ENCODE measurements at regions not wholly inside any gene's neighbourhood (a gene's known extent, or its start where the extent isn't known, plus 50 kb on each side); places are given as distances from the start of the nearest gene placed in this dataset.

DNA sequence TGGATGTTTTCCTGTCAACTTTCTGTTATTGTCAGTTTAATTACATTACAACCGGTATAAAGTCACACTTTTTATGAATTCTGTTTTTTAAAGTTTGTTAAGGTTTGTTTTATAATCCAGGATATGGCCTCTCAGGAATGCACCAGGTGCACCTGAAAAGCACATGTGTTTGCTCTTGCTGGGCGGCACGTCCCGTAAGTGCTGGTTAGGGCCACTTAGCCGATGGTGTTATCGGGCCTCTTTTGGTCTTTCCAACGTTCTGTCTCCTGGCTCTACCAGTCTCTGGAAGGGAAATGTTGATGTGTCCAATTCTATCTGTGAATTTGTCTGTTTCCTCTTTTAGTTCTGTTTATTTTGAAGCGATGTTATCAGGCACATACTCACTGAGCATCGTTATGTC, 695.7 kb downstream of the BRD1 start:
- no peaks in the 10 kb centered on the region for H3K36me3 Mint-ChIP-seq (ENCODE audit: low read depth)
- no peaks in the 10 kb centered on the region for H3K9me3 Mint-ChIP-seq
- POLR2A ChIA-PET, result no interaction called here
- no peaks in the 10 kb centered on the region for H3K4me1 Mint-ChIP-seq
- no peak for DNase-seq
- H3K27ac Mint-ChIP-seq, result no peak overlapping the region
- H3K4me3 Mint-ChIP-seq, result no peak overlapping the region
- CTCF ChIA-PET, result no interaction called here
- H3K27me3 Mint-ChIP-seq, result peaks cover 6% of the 10 kb centered on the region

DNA sequence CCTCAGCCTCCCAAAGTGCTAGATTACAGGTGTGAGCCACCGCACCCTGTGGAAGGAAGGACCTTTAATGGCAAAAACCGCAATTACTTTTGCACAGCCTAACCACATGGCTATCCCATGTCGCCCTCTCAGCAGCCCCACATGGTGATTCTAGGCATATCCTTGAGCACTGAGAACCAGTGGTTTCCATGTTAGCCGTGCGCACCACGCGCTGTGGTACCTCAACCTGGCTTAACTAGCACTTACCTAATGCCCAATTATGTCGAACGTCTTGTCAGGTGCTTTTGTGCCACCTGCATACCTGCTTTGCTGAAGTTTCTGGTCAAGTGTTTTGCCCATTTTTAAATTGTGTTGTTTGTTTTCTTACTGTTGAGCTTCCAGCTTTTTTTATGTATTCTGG, 697.9 kb downstream of the BRD1 start:
- Mint-ChIP-seq H3K4me1 (no peaks in the 10 kb centered on the region), H3K27me3 (peaks cover 6% of the 10 kb centered on the region), H3K36me3 (ENCODE audit: low read depth) (no peaks in the 10 kb centered on the region), H3K9me3 (no peaks in the 10 kb centered on the region), H3K27ac (no peak overlapping the region), H3K4me3 (no peak overlapping the region)
- POLR2A ChIA-PET, result no interaction called here
- DNase-seq, result no peak
- CTCF ChIA-PET, result no interaction called here

- H3K36me3 Mint-ChIP-seq (ENCODE audit: low read depth), result no peaks in the 10 kb centered on the region
- H3K27ac Mint-ChIP-seq, result no peak overlapping the region
- H3K27me3 Mint-ChIP-seq, result peaks cover 7% of the 10 kb centered on the region
- DNase-seq, result no peak
- no peaks in the 10 kb centered on the region for H3K4me1 Mint-ChIP-seq
- CTCF ChIA-PET, result no interaction called here
- no peaks in the 10 kb centered on the region for H3K9me3 Mint-ChIP-seq
- POLR2A ChIA-PET, result no interaction called here
- H3K4me3 Mint-ChIP-seq, result no peak overlapping the region
Observed at GRCh38 chr22:49128874-49129273, 698.8 kb downstream of the BRD1 start.

- Mint-ChIP-seq H3K27ac (no peak overlapping the region), H3K4me3 (no peak overlapping the region), H3K4me1 (no peaks in the 10 kb centered on the region), H3K9me3 (no peaks in the 10 kb centered on the region), H3K27me3 (peaks cover 5% of the 10 kb centered on the region), H3K36me3 (ENCODE audit: low read depth) (no peaks in the 10 kb centered on the region)
- no peak for DNase-seq
- CTCF ChIA-PET, result no interaction called here
- POLR2A ChIA-PET, result no interaction called here
Observed at GRCh38 chr22:49124608-49125007, 703.1 kb downstream of the BRD1 start.

DNA sequence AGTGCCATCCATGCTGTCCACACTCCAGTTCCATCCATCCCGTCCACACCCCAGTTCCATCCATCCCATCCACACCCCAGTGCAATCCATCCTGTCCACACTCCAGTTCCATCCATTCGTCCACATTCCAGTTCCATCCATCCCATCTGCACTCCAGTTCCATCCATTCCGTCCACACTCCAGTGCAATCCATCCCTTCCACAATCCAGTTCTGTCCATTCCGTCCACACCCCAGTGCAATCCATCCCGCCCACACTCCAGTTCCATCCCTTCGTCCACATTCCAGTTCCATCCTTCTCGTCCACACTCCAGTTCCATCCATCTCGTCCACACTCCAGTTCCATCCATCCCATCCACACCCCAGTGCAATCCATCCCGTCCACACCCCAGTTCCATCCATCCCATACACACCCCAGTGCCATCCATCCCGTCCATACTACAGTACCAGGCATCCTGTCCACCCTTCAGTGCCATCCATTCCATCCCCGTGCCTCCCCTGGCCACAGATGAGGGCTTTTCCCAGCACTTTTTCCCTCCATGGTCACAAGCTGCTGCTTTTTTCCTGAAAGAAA, 704.0 kb downstream of the BRD1 start:
- Mint-ChIP-seq H3K4me3 (no peak overlapping the region), H3K4me1 (no peaks in the 10 kb centered on the region), H3K36me3 (ENCODE audit: low read depth) (no peaks in the 10 kb centered on the region), H3K27ac (no peak overlapping the region), H3K9me3 (no peaks in the 10 kb centered on the region), H3K27me3 (peaks cover 5% of the 10 kb centered on the region)
- no peak for DNase-seq
- POLR2A ChIA-PET, result no interaction called here
- CTCF ChIA-PET, result interaction anchor here (0.7 kb wide), 1 partner anchor 119 kb away, joined by 4 read pairs; no protein-coding TSS in a partner anchor

DNA sequence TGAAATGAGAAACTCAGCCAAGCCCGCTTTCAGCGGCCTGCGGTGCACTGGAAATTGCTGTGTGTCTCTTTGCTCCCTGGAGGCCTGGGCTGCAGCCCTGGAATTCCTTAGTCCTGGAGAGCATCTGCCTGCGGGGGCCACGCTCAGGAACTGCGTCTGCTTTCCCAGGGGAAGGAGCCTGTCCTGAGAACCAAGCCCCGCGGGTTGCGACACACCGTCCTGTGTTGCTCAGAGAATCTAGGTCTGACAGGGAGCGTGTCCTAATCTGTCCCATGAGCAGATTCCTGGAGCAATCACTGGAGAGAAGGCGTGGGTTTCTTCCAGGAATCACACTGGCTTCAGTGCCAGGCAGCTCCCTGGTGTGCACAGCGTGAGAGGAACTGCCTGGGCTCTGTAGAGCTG, 708.1 kb downstream of the BRD1 start:
- H3K9me3 Mint-ChIP-seq, result no peaks in the 10 kb centered on the region

DNA sequence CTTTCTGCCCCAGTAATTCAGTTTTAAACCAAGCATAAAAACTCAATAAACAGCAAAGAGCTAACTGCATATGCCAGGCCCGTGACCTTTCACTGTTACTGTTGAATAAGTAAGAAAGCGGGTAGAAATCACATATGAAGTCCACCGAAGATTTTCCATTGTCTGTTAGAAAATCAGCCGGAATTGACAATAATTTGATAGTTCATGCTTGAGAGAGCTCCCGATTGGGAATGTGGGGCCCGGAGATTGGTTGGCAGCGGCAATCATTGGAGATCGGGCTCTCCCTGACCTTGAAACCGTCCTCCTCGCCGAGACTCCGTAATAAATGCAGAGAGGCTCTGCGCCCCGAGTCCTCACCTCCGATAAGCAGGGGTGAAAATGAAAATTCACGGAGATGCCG, 709.6 kb downstream of the BRD1 start:
- ChIA-PET POLR2A (no interaction called here), CTCF (no interaction called here)
- H3K27ac Mint-ChIP-seq, result no peak overlapping the region
- H3K36me3 Mint-ChIP-seq (ENCODE audit: low read depth), result no peaks in the 10 kb centered on the region
- no peaks in the 10 kb centered on the region for H3K4me1 Mint-ChIP-seq
- DNase-seq, result no peak
- H3K9me3 Mint-ChIP-seq, result no peaks in the 10 kb centered on the region
- no peak overlapping the region for H3K4me3 Mint-ChIP-seq
- no peaks in the 10 kb centered on the region for H3K27me3 Mint-ChIP-seq

More for the DNA sequence above, 708.1 kb downstream of the BRD1 start:
- Mint-ChIP-seq H3K27ac (no peak overlapping the region), H3K4me1 (no peaks in the 10 kb centered on the region), H3K27me3 (peaks cover 5% of the 10 kb centered on the region), H3K4me3 (no peak overlapping the region), H3K36me3 (ENCODE audit: low read depth) (no peaks in the 10 kb centered on the region)
- CTCF ChIA-PET, result no interaction called here
- no peak for DNase-seq
- POLR2A ChIA-PET, result no interaction called here

- CTCF ChIA-PET, result no interaction called here
- Mint-ChIP-seq H3K9me3 (no peaks in the 10 kb centered on the region), H3K4me1 (no peaks in the 10 kb centered on the region), H3K27ac (no peak overlapping the region), H3K27me3 (no peaks in the 10 kb centered on the region), H3K36me3 (ENCODE audit: low read depth) (no peaks in the 10 kb centered on the region), H3K4me3 (no peak overlapping the region)
- POLR2A ChIA-PET, result no interaction called here
- no peak for DNase-seq
Observed at GRCh38 chr22:49117486-49117885, 710.2 kb downstream of the BRD1 start.

- CTCF ChIA-PET, result no interaction called here
- H3K36me3 Mint-ChIP-seq (ENCODE audit: low read depth), result no peaks in the 10 kb centered on the region
- H3K27me3 Mint-ChIP-seq, result no peaks in the 10 kb centered on the region
- no peak overlapping the region for H3K27ac Mint-ChIP-seq
- H3K9me3 Mint-ChIP-seq, result no peaks in the 10 kb centered on the region
- POLR2A ChIA-PET, result no interaction called here
- no peaks in the 10 kb centered on the region for H3K4me1 Mint-ChIP-seq
- DNase-seq, result no peak
- H3K4me3 Mint-ChIP-seq, result no peak overlapping the region
Observed at GRCh38 chr22:49116486-49117120, 711.1 kb downstream of the BRD1 start.

DNA sequence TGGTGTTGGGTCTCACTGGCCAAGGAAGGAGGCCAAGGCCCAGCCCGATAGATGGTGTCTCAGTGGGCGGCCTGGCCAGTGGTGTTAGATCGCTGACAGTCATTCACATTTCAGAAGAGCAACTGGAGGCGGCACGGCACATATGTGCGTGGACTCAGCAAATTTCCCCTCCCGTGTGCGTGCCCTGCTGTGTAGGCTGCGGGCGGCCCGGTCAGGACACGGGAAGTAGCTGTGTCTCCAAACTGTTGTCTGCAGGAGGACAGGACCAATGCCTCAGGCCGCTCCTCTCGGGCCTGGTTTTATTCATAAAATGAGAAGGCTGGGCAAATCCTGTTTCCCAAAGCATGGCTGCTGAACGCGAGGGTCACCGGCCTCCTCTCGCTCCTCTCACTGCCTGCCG, 711.7 kb downstream of the BRD1 start:
- Mint-ChIP-seq H3K27me3 (no peaks in the 10 kb centered on the region), H3K36me3 (ENCODE audit: low read depth) (no peaks in the 10 kb centered on the region), H3K27ac (no peak overlapping the region), H3K4me3 (no peak overlapping the region), H3K9me3 (no peaks in the 10 kb centered on the region), H3K4me1 (no peaks in the 10 kb centered on the region)
- no peak for DNase-seq
- ChIA-PET POLR2A (no interaction called here), CTCF (no interaction called here)

GRCh38 chr22:49115197-49115596, 712.5 kb downstream of the BRD1 start:
- H3K27ac Mint-ChIP-seq, result no peak overlapping the region
- H3K4me1 Mint-ChIP-seq, result no peaks in the 10 kb centered on the region
- H3K9me3 Mint-ChIP-seq, result no peaks in the 10 kb centered on the region
- H3K4me3 Mint-ChIP-seq, result no peak overlapping the region
- POLR2A ChIA-PET, result no interaction called here
- CTCF ChIA-PET, result no interaction called here
- H3K36me3 Mint-ChIP-seq (ENCODE audit: low read depth), result no peaks in the 10 kb centered on the region
- no peak for DNase-seq
- H3K27me3 Mint-ChIP-seq, result no peaks in the 10 kb centered on the region

GRCh38 chr22:49113758-49114157, 713.9 kb downstream of the BRD1 start:
- no peak for DNase-seq
- H3K27me3 Mint-ChIP-seq, result no peaks in the 10 kb centered on the region
- H3K9me3 Mint-ChIP-seq, result no peaks in the 10 kb centered on the region
- no peaks in the 10 kb centered on the region for H3K36me3 Mint-ChIP-seq (ENCODE audit: low read depth)
- ChIA-PET CTCF (no interaction called here), POLR2A (no interaction called here)
- H3K4me1 Mint-ChIP-seq, result no peaks in the 10 kb centered on the region
- no peak overlapping the region for H3K27ac Mint-ChIP-seq
- no peak overlapping the region for H3K4me3 Mint-ChIP-seq

- H3K27ac Mint-ChIP-seq, result no peak overlapping the region
- no peaks in the 10 kb centered on the region for H3K27me3 Mint-ChIP-seq
- DNase-seq, result no peak
- H3K36me3 Mint-ChIP-seq (ENCODE audit: low read depth), result no peaks in the 10 kb centered on the region
- H3K4me1 Mint-ChIP-seq, result no peaks in the 10 kb centered on the region
- CTCF ChIA-PET, result no interaction called here
- H3K9me3 Mint-ChIP-seq, result no peaks in the 10 kb centered on the region
- H3K4me3 Mint-ChIP-seq, result no peak overlapping the region
- POLR2A ChIA-PET, result no interaction called here
Observed at GRCh38 chr22:49112661-49113626, 714.7 kb downstream of the BRD1 start.

Measured in activated CD4-positive, alpha-beta T cell treated with anti-CD3 and anti-CD28 coated beads, Interleukin-2, amount 10 ng/mL, durations not matched to agents 7 days and 5 days (primary cell).